HG02970 (cell line): ENCODE measurements at regions not wholly inside any gene's neighbourhood (a gene's known extent, or its start where the extent isn't known, plus 50 kb on each side); places are given as distances from the start of the nearest gene placed in this dataset.
"Not testable (repeated sequence)": the region's sequence is repeated elsewhere in the genome, so short reads cannot be mapped to it uniquely, and the experiment has no call there.

Experiments
- ATAC-seq: cut with Tn5 transposase; IDR thresholded peaks from one replicate; pipeline ENCODE4 v1.9.1; 2021; ENCODE audit warnings: mild to moderate bottlenecking, moderate library complexity, moderate number of reproducible peaks; ENCODE audit not compliant: unreplicated experiment, low FRiP score

DNA sequence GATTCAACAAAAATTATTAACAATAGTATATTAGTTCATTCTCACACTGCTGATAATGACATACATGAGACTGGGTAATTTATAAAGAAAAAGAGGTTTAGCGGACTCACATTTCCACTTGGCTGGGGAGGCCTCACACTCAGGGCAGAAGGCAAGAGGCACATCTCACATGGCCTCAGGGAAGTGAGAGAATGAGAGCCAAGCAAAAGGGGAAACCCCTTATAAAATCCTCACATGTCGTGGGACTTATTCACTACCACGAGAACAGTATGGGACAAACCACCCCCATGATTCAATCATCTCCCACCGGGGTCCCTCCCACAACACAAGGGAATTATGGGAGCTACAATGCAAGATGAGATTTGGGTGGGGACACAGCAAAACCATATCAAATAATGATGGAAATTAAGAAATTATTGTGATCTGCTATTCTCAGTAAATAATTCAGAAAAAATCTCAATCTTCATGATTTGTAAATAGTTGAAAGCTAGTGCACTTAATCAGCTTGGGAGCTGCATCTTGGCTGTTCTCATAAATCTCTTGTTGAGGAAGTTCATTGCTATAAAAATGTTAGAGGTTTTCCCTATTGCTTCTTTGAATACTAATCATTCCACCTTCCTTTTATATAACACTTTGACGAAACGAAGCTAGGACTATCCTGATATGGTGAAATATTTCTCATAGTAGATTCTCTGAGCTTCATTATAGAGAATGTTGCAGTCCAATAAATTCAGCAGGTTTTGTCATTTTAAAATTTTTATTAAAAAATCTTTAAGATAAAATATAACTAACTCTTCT, 179.2 kb downstream of the SPDYE17 start:
- not testable (repeated sequence) for ATAC-seq

- ATAC-seq, result not testable (repeated sequence)
These were observed 179.8 kb downstream of the SPDYE17 start for GRCh38 chr7:76852362-76852761.

- not testable (repeated sequence) for ATAC-seq
These were observed 180.5 kb downstream of the SPDYE17 start for GRCh38 chr7:76851617-76852016.

GRCh38 chr7:76849887-76850563, 182.1 kb downstream of the SPDYE17 start:
- not testable (repeated sequence) for ATAC-seq

DNA sequence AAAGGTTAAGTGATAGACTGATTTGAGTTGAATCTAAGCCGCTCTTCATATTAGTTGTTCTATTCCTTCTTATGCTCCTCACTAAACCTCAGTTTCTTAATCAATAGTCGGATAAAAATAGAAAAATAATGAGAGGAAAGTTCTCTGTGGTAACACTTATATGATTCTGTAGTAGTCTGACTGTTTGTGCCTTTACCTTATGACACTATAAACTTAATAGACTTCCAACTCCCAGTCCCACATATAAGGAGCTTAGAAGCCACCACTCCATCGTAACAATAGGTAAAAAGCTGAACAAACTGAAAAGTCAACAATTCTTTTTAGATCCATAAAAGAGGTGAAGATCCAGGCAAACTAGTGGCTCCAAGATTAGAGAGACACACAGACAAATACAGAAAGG, 192.3 kb downstream of the SPDYE17 start:
- not testable (repeated sequence) for ATAC-seq

DNA sequence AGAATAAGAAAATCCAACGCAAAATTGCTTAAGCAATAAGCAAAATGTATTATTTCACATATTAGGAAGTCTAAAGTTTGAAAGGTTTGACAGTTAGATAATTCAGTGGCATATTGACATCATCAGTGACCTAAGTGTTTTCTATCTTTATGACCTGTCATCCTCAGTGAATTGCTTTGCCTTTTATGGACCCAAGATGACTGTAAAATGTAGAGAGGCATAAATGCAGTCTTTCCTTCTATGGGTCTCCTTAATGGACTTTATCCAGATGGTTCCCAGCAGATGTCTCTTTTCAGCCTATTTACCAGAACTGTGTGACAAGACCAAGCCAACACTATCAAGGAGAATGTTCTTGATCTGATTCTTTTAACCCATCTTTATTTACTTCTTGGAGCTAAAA, 192.9 kb downstream of the SPDYE17 start:
- not testable (repeated sequence) for ATAC-seq

- ATAC-seq, result not testable (repeated sequence)
These were observed 193.8 kb downstream of the SPDYE17 start for GRCh38 chr7:76838357-76838756.

- not testable (repeated sequence) for ATAC-seq
These were observed 202.2 kb upstream of the POMZP3 start for GRCh38 chr7:76829233-76829632.

DNA sequence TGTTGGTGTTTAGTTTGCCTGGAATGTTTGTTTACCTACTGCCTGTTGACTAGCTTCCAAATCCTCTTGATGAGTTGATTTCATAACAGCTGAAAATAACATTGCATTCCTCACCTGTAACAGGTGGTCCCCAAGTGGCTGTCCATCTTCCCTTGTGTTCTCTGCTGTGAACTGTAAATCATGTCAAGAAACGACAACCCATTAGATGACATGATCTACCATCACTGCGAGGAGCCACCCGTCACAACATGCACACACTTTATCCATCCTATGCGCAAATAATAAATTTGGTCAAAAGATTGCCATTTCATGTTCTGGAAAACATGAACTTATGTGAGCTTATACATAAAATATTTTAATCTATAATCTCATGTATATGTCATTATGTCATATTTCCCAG, 199.1 kb upstream of the POMZP3 start:
- ATAC-seq, result not testable (repeated sequence)

DNA sequence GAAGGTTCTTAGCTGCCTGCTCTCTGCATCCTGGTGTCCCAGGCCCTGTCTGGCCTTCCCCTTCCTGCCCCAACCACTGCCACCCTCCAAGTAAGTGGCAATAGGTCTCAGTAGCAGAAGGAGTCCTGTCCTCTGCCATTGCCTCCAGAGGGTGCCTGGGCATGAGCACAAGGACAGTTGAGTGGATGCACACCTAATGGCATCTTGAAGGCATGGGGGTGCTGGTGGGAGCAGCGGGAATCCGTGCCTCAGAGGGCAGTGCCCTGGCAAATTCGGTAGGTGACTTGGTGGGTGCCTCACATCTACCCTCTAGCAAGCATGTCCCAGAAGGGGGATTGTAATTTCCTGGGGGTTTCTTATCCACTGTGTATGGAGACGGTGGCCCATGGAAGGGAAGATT, 182.8 kb upstream of the POMZP3 start:
- not testable (repeated sequence) for ATAC-seq

DNA sequence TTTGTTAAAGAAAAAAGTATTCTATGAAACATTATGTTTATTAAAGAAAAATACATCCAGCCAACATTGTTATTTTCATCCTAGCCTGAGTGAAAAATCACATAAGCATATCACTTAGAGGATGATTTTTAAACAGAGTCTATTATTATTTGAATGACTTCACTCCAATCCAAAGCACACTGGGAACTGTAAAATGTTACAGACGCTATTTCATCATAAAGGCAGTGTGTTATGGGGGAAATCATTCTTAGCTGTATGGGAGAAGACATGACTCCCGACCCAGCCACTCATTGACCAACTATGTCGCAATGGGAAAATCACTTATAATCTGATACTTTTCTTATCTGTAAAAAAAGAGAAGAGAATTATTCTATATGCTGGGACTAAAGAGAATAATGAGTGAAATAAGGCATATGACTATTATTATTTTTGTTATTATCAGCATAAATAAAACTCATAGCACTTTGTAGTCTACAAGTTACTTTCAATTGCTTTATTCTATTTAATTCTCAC, 180.6 kb upstream of the POMZP3 start:
- ATAC-seq, result not testable (repeated sequence)

DNA sequence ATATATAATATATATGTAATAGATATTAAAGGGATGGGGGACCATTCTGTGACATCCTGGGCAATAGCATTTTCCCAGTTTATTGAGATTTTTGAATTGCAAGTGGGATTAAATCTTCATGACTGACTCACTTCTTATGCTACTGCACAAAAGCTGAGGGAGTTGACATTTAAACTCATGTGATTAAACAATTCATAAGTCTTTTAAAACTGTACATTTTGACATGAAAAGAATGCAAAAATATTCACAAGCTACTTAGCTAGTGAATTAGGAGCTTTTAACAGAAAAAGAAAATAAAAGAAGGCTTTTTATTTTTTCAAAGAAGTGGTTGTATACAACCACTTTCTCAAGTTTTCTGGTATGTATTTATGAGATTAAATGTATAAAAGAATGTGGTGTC, 179.4 kb upstream of the POMZP3 start:
- not testable (repeated sequence) for ATAC-seq

- not testable (repeated sequence) for ATAC-seq
These were observed 178.9 kb upstream of the POMZP3 start for GRCh38 chr7:76806010-76806409.

- ATAC-seq, result not testable (repeated sequence)
These were observed 178.2 kb upstream of the POMZP3 start for GRCh38 chr7:76805262-76805661.

- ATAC-seq, result not testable (repeated sequence)
These were observed 170.6 kb upstream of the POMZP3 start for GRCh38 chr7:76797639-76798038.

- ATAC-seq, result not testable (repeated sequence)
These were observed 153.6 kb upstream of the POMZP3 start for GRCh38 chr7:76780693-76781092.

- ATAC-seq, result not testable (repeated sequence)
These were observed 147.2 kb upstream of the POMZP3 start for GRCh38 chr7:76774279-76774678.

DNA sequence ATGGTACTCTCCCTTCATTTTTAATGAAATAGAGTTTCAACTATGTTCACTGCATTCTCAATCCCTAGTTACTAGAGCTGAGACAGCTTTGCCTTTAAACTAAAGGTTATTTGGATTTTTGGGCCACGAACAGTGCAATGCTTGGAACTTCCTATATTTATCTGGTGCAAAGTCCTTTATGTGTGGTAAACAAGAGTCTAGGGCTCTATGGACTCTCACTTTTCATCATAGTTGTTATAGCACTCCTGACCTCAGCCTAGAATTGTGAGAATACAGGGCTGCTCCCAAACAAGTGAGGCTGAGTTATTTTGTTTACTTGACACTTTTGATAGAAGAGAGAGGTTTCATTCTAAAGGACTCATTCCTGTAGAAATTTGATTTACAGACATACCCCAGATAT, 144.9 kb upstream of the POMZP3 start:
- ATAC-seq, result not testable (repeated sequence)

- ATAC-seq, result not testable (repeated sequence)
These were observed 136.9 kb upstream of the POMZP3 start for GRCh38 chr7:76763977-76764376.

GRCh38 chr7:76760546-76761220, 133.6 kb upstream of the POMZP3 start:
- not testable (repeated sequence) for ATAC-seq

GRCh38 chr7:76739538-76739937, 112.5 kb upstream of the POMZP3 start:
- ATAC-seq, result not testable (repeated sequence)
